ENCODE measurements at regions not wholly inside any gene's neighbourhood (a gene's known extent, or its start where the extent isn't known, plus 50 kb on each side); places are given as distances from the start of the nearest gene placed in this dataset.
A peak's percentile ranks its signal among the peaks of the same experiment; 100 is the strongest.

DNA sequence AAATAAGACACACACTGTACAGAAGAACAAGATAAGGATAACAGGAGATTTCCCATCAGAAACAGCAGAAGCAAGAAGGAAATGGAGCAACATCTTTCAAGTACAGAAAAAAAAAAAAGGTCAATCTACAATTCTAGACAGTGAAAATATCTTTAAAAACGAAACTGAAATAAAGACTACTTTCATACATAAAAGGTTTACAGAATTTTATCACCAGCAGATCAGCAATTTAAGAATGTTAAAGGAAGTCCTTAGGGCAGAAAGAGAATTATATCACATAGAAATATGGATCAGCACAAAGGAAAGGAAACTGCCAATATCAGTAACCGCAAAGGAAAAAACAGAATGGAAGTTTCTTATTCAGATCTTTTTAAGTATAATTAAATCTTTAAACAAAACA lies 931.0 kb downstream of the EPHA4 start:
- TF ChIP-seq, protein P1, sequence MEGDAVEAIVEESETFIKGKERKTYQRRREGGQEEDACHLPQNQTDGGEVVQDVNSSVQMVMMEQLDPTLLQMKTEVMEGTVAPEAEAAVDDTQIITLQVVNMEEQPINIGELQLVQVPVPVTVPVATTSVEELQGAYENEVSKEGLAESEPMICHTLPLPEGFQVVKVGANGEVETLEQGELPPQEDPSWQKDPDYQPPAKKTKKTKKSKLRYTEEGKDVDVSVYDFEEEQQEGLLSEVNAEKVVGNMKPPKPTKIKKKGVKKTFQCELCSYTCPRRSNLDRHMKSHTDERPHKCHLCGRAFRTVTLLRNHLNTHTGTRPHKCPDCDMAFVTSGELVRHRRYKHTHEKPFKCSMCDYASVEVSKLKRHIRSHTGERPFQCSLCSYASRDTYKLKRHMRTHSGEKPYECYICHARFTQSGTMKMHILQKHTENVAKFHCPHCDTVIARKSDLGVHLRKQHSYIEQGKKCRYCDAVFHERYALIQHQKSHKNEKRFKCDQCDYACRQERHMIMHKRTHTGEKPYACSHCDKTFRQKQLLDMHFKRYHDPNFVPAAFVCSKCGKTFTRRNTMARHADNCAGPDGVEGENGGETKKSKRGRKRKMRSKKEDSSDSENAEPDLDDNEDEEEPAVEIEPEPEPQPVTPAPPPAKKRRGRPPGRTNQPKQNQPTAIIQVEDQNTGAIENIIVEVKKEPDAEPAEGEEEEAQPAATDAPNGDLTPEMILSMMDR (IDR thresholded peaks at IDR 0.05; ENCODE audit: extremely low read depth, low read depth, low read length), result no peak
- H3K4me2 ChIP-seq (ENCODE audit: insufficient read depth, low read length), result no peak overlapping the region
- H3K27me3 ChIP-seq (ENCODE audit: insufficient read depth, low read length), result no peaks in the 10 kb centered on the region
- H4K20me1 ChIP-seq (ENCODE audit: insufficient read depth, low read length), result no peaks in the 10 kb centered on the region
- no peaks in the 10 kb centered on the region for H3K79me2 ChIP-seq (ENCODE audit: insufficient read depth, low read length)
- H2AFZ ChIP-seq (ENCODE audit: low read length), result no peak overlapping the region
- no peak for DNase-seq (ENCODE audit: insufficient read length, low spot score, missing footprints)
- no peaks in the 10 kb centered on the region for H3K4me1 ChIP-seq (ENCODE audit: insufficient read depth, low read length)
- H3K36me3 ChIP-seq (ENCODE audit: insufficient read depth, low read length), result no peaks in the 10 kb centered on the region
- no peaks in the 10 kb centered on the region for H3K9me3 ChIP-seq (ENCODE audit: low read depth, low read length)
- H3K4me3 ChIP-seq (ENCODE audit: insufficient read depth, low read length), result no peak overlapping the region
- no peak overlapping the region for H3K27ac ChIP-seq (ENCODE audit: low read depth, low read length)

DNA sequence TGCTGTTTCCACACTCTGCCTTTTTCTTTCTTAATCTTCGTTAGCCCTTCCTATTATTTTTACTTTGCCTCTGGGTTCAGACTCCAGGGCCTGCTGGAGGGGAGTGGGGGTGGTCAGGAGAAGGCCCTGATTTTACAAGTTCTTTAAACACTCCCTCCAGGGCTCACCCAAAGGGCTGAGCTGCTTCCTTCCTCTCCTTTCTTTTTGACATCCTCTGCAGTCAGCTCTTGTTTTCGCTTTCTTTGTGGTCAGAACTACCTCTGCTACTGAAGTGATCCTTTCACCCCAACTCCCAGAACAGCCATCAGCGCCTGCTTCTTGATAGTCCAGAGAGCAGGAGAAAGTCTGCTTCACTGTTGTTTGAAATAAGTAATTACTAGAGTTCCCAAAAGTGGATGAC lies 925.7 kb downstream of the EPHA4 start:
- H3K27ac ChIP-seq (ENCODE audit: low read depth, low read length), result no peak overlapping the region
- H2AFZ ChIP-seq (ENCODE audit: low read length), result no peak overlapping the region
- H3K36me3 ChIP-seq (ENCODE audit: insufficient read depth, low read length), result no peaks in the 10 kb centered on the region
- no peak for DNase-seq (ENCODE audit: insufficient read length, low spot score, missing footprints)
- TF ChIP-seq, protein P1 (IDR thresholded peaks at IDR 0.05; ENCODE audit: extremely low read depth, low read depth, low read length), result no peak
- H3K4me2 ChIP-seq (ENCODE audit: insufficient read depth, low read length), result no peak overlapping the region
- no peaks in the 10 kb centered on the region for H3K9me3 ChIP-seq (ENCODE audit: low read depth, low read length)
- H4K20me1 ChIP-seq (ENCODE audit: insufficient read depth, low read length), result no peaks in the 10 kb centered on the region
- no peaks in the 10 kb centered on the region for H3K4me1 ChIP-seq (ENCODE audit: insufficient read depth, low read length)
- H3K4me3 ChIP-seq (ENCODE audit: insufficient read depth, low read length), result no peak overlapping the region
- no peaks in the 10 kb centered on the region for H3K79me2 ChIP-seq (ENCODE audit: insufficient read depth, low read length)
- no peaks in the 10 kb centered on the region for H3K27me3 ChIP-seq (ENCODE audit: insufficient read depth, low read length)

DNA sequence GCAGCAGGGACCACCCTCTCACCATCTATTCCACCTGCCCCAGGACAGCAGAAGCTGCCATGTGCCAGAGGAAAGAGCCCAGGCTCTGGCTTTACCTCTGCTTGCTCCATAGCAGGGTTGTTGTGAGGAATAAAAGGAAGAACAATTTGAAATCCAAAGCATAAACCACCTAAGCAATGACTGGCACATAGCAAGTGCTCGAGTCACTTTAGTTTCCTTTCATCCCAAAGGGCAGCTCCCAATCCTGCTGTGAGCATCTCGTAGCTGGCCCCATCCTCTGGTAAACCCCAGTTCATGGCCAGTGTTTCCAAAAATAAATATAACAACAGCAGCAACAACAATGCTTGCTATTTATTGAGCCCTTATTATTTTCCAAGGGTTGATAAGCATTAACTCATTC lies 923.5 kb downstream of the EPHA4 start:
- Histone ChIP-seq H3K4me3 (ENCODE audit: insufficient read depth, low read length) (no peak overlapping the region), H3K27me3 (ENCODE audit: insufficient read depth, low read length) (no peaks in the 10 kb centered on the region), H3K4me1 (ENCODE audit: insufficient read depth, low read length) (no peaks in the 10 kb centered on the region), H4K20me1 (ENCODE audit: insufficient read depth, low read length) (no peaks in the 10 kb centered on the region), H3K79me2 (ENCODE audit: insufficient read depth, low read length) (no peaks in the 10 kb centered on the region), H3K36me3 (ENCODE audit: insufficient read depth, low read length) (no peaks in the 10 kb centered on the region), H3K4me2 (ENCODE audit: insufficient read depth, low read length) (no peak overlapping the region), H2AFZ (ENCODE audit: low read length) (no peak overlapping the region), H3K27ac (ENCODE audit: low read depth, low read length) (no peak overlapping the region), H3K9me3 (ENCODE audit: low read depth, low read length) (no peaks in the 10 kb centered on the region)
- TF ChIP-seq, protein P1 (IDR thresholded peaks at IDR 0.05; ENCODE audit: extremely low read depth, low read depth, low read length), result no peak
- peak; percentile 14 for DNase-seq (ENCODE audit: insufficient read length, low spot score, missing footprints)

DNA sequence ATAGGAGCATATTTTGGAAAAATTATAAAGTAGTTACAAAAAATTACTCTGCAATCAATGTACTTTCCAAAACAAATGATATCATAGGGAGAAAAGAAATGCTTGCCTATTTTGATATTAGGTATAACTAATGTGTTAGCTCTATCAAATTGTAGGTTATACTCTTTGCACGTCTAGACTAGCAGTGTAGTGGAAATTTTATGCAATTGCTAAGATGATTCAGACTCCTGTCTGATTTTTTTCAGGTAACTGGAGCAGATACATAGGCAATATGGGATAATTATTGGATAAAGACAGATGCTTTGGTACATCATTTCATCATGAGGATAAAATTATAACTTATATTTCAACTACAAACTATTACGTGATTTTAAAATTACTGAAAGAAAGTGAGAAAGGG lies 918.3 kb downstream of the EPHA4 start:
- Histone ChIP-seq H4K20me1 (ENCODE audit: insufficient read depth, low read length) (no peaks in the 10 kb centered on the region), H3K27me3 (ENCODE audit: insufficient read depth, low read length) (no peaks in the 10 kb centered on the region), H3K36me3 (ENCODE audit: insufficient read depth, low read length) (no peaks in the 10 kb centered on the region), H3K27ac (ENCODE audit: low read depth, low read length) (no peak overlapping the region), H3K9me3 (ENCODE audit: low read depth, low read length) (no peaks in the 10 kb centered on the region), H3K4me3 (ENCODE audit: insufficient read depth, low read length) (no peak overlapping the region), H3K79me2 (ENCODE audit: insufficient read depth, low read length) (no peaks in the 10 kb centered on the region), H3K4me1 (ENCODE audit: insufficient read depth, low read length) (no peaks in the 10 kb centered on the region), H2AFZ (ENCODE audit: low read length) (no peak overlapping the region), H3K4me2 (ENCODE audit: insufficient read depth, low read length) (no peak overlapping the region)
- DNase-seq (ENCODE audit: insufficient read length, low spot score, missing footprints), result no peak
- TF ChIP-seq, protein P1 (IDR thresholded peaks at IDR 0.05; ENCODE audit: extremely low read depth, low read depth, low read length), result no peak
